GM12878 (cell line): ENCODE measurements at regions not wholly inside any gene's neighbourhood (a gene's known extent, or its start where the extent isn't known, plus 50 kb on each side); places are given as distances from the start of the nearest gene placed in this dataset.

Experiments
- ATAC-seq: fragments of 200-7000 bp; cut with Tn5 transposase; 3 replicates; pipeline ENCODE4 v1.9.1; 2020; ENCODE audit warnings: mild to moderate bottlenecking, moderate library complexity
- BruUV-seq: library from RNA; stranded (reverse); fragments of 400-500 nt; replicated peaks from 2 replicates; lab custom pipeline; 2021; lab: Mats Ljungman, UMichigan
- CTCF ChIA-PET: fragments of 300-600 bp; sonication (Branson Sonifier 250); formaldehyde crosslinking; extraction: SDS; loops from one replicate; lab custom pipeline; 2021; ENCODE audit warnings: inconsistent platforms; lab: Yijun Ruan, JAX
- POLR2A ChIA-PET: fragments of 350-600 bp; formaldehyde crosslinking; extraction: SDS; loops from one replicate; lab custom pipeline; 2021; ENCODE audit warnings: inconsistent platforms; lab: Charles Lee
- RAD21 ChIA-PET: fragments of 300-600 bp; sonication (Branson Sonifier 250); formaldehyde crosslinking; loops from one replicate; lab custom pipeline; 2023; ENCODE audit warnings: antibody characterized with exemption; ENCODE audit not compliant: unreplicated experiment; lab: Charles Lee
- SMC1A ChIA-PET: fragments of 300-600 bp; sonication (Branson Sonifier 250); formaldehyde crosslinking; loops from one replicate; lab custom pipeline; 2023; ENCODE audit not compliant: unreplicated experiment, uncharacterized antibody; lab: Charles Lee
- DNase-seq: peaks from one replicate; pipeline ENCODE4 v3.0.0-alpha.2; 2011; ENCODE audit warnings: low read depth, low spot score
- FAIRE-seq: peaks from 3 replicates; lab custom pipeline; 2011; peaks lifted over from hg19 to GRCh38; lab: Jason Lieb, UNC
- H2AFZ ChIP-seq: 2 replicates; pipeline ENCODE4 v1.6.0; 2011; ENCODE audit warnings: low read depth, low read length, control low read depth; ENCODE audit not compliant: control insufficient read depth
- H3K27ac ChIP-seq: 2 replicates; pipeline ENCODE4 v1.5.1; 2011; ENCODE audit warnings: control low read depth; ENCODE audit not compliant: control insufficient read depth, insufficient read depth
- H3K27me3 ChIP-seq, 2 experiments: replicated peaks in 1 of 2; 2 replicates each; pipeline versions ENCODE4 v1.6.0 to v1.6.1; 2011; ENCODE audit warnings: low read length in 1 of 2; ENCODE audit not compliant: control insufficient read depth in 2 of 2, insufficient read depth in 2 of 2
- H3K36me3 ChIP-seq, 2 experiments: 2 replicates each; pipeline ENCODE4 v1.5.1; 2011; ENCODE audit warnings: low read length in 1 of 2; ENCODE audit not compliant: control insufficient read depth in 2 of 2, insufficient read depth in 2 of 2
- H3K4me1 ChIP-seq: 2 replicates; pipeline ENCODE4 v1.6.1; 2011; ENCODE audit warnings: mild to moderate bottlenecking, low read length, moderate library complexity, mixed read lengths; ENCODE audit not compliant: control insufficient read depth, insufficient read depth
- H3K4me2 ChIP-seq: 2 replicates; pipeline ENCODE4 v1.6.0; 2011; ENCODE audit warnings: control low read depth; ENCODE audit not compliant: control insufficient read depth, insufficient read depth
- H3K4me3 ChIP-seq: fragments of 200-600 bp; sonication (generic); 2 replicates; pipeline ENCODE4 v1.5.1; 2016
- H3K79me2 ChIP-seq: 2 replicates; pipeline ENCODE4 v1.6.0; 2011; ENCODE audit warnings: low read length; ENCODE audit not compliant: control insufficient read depth, insufficient read depth
- H3K9ac ChIP-seq: 2 replicates; pipeline ENCODE4 v1.8.0; 2011; ENCODE audit warnings: low read length, control low read depth, mixed read lengths; ENCODE audit not compliant: control insufficient read depth, insufficient read depth
- H3K9me3 ChIP-seq: replicated peaks from 3 replicates; pipeline ENCODE4 v1.5.1; 2011; ENCODE audit warnings: mild to moderate bottlenecking, low read length; ENCODE audit not compliant: control insufficient read depth, insufficient read depth
- H4K20me1 ChIP-seq: 2 replicates; pipeline ENCODE4 v1.6.0; 2011; ENCODE audit not compliant: control insufficient read depth, insufficient read depth
- BCL11A ChIP-seq: IDR thresholded peaks from 2 replicates; pipeline ENCODE4 v1.6.1; 2011; ENCODE audit warnings: low read depth, low read length
- BRCA1 ChIP-seq: IDR thresholded peaks from 2 replicates; pipeline ENCODE4 v1.6.1; 2011; ENCODE audit warnings: low read depth, low read length, improper control_type of control experiment
- CHD4 ChIP-seq: fragments of 200-600 bp; sonication (generic); IDR thresholded peaks from 2 replicates; pipeline ENCODE4 v1.6.1; 2016; ENCODE audit warnings: mild to moderate bottlenecking
- E4F1 ChIP-seq: fragments of 450-650 bp; IDR thresholded peaks from 2 replicates; pipeline ENCODE4 v1.6.1; 2018; ENCODE audit warnings: borderline replicate concordance, mild to moderate bottlenecking; ENCODE audit not compliant: partially characterized antibody
- EP300 ChIP-seq, 2 experiments: fragments of 150-350 bp in 1 of 2; IDR thresholded peaks; 2 replicates each; pipeline ENCODE4 v1.6.1; 2011 to 2012; ENCODE audit warnings: low read depth in 2 of 2, low read length in 2 of 2, borderline replicate concordance in 1 of 2, improper control_type of control experiment in 1 of 2, inconsistent platforms in 1 of 2; ENCODE audit not compliant: control insufficient read depth in 1 of 2
- HDAC2 ChIP-seq: fragments of 200-600 bp; sonication (generic); IDR thresholded peaks from 2 replicates; pipeline ENCODE4 v1.6.1; 2017
- IKZF2 ChIP-seq, 2 experiments: fragments of 450-650 bp; IDR thresholded peaks; 2 replicates each; pipeline ENCODE4 v1.6.1; 2017; ENCODE audit warnings: mild to moderate bottlenecking in 2 of 2, moderate library complexity in 2 of 2
- IRF3 ChIP-seq: fragments of 450-650 bp; IDR thresholded peaks from 2 replicates; pipeline ENCODE4 v1.6.1; 2014; ENCODE audit warnings: mild to moderate bottlenecking
- KDM1A ChIP-seq: fragments of 200-600 bp; sonication (generic); IDR thresholded peaks from 2 replicates; pipeline ENCODE4 v1.6.1; 2016; ENCODE audit warnings: borderline replicate concordance
- NRF1 ChIP-seq: conservative IDR thresholded peaks from 2 replicates; pipeline ENCODE4 v1.6.1; 2011; ENCODE audit warnings: mild to moderate bottlenecking, low read depth, low read length, improper control_type of control experiment
- RAD21 ChIP-seq: IDR thresholded peaks from 2 replicates; pipeline ENCODE4 v1.6.1; 2011; ENCODE audit warnings: mild to moderate bottlenecking, low read depth, low read length, moderate library complexity; ENCODE audit not compliant: insufficient read depth
- RAD51 ChIP-seq: fragments of 450-650 bp; IDR thresholded peaks from 2 replicates; pipeline ENCODE4 v1.6.1; 2016; ENCODE audit warnings: moderate library complexity, mild to moderate bottlenecking, inconsistent platforms
- REST ChIP-seq: IDR thresholded peaks from 2 replicates; pipeline ENCODE4 v1.6.1; 2012; ENCODE audit warnings: mild to moderate bottlenecking, low read depth, low read length
- SUPT20H ChIP-seq: IDR thresholded peaks from 2 replicates; pipeline ENCODE4 v1.6.1; 2011; ENCODE audit warnings: low read depth, mild to moderate bottlenecking, low read length, moderate library complexity, borderline replicate concordance; ENCODE audit not compliant: control insufficient read depth
- SUZ12 ChIP-seq: fragments of 200-600 bp; sonication (generic); IDR thresholded peaks from one replicate; pipeline ENCODE4 v1.6.1; 2018; ENCODE audit warnings: antibody characterized with exemption, mild to moderate bottlenecking; ENCODE audit not compliant: unreplicated experiment
- TCF7 ChIP-seq: IDR thresholded peaks from 2 replicates; pipeline ENCODE4 v1.6.1; 2014; ENCODE audit warnings: antibody characterized with exemption, borderline replicate concordance
- USF2 ChIP-seq: IDR thresholded peaks from 2 replicates; pipeline ENCODE4 v1.6.1; 2011; ENCODE audit warnings: low read depth, low read length, improper control_type of control experiment, borderline replicate concordance
- YBX1 ChIP-seq: fragments of 450-650 bp; IDR thresholded peaks from 2 replicates; pipeline ENCODE4 v1.6.1; 2016; ENCODE audit warnings: antibody characterized with exemption
- ZNF384 ChIP-seq: IDR thresholded peaks from 2 replicates; pipeline ENCODE4 v1.6.1; 2012; ENCODE audit warnings: low read depth, mild to moderate bottlenecking, low read length, improper control_type of control experiment, borderline replicate concordance
- WGBS: methylation state at CpG from one replicate; pipeline ENCODE4 v1.1.6; 2016; ENCODE audit warnings: low lambda C conversion rate; ENCODE audit not compliant: insufficient replicate concordance, insufficient coverage; ENCODE audit errors: missing lambda C conversion rate; 5-methylcytosine and 5-hydroxymethylcytosine counted together
- in situ Hi-C: fragments of 300-500 bp; cut with MboI; formaldehyde crosslinking; loops from 9 replicates; pipeline ENCODE4 v1.14.3; 2018; ENCODE audit warnings: mixed read lengths
- intact Hi-C: fragments of 100-400 bp; cut with micrococcal nuclease; formaldehyde crosslinking; loops from one replicate; pipeline ENCODE4 v1.14.2; 2022; ENCODE audit not compliant: unreplicated experiment

- ChIA-PET RAD21 (no interaction called here), POLR2A (no interaction called here), SMC1A (no interaction called here), CTCF (no interaction called here)
- 0% methylated on average over 1 of the region's 1 CpG for WGBS
- no peak for ATAC-seq
- H3K4me3 ChIP-seq, result no peak overlapping the region
- H3K27me3 ChIP-seq, result no peaks in the 10 kb centered on the region
- no peak for FAIRE-seq
- H3K4me2 ChIP-seq, result no peak overlapping the region
- DNase-seq, result no peak
- no TSS peak for BruUV-seq
- H3K9me3 ChIP-seq, result no peaks in the 10 kb centered on the region
- no peaks in the 10 kb centered on the region for H3K36me3 ChIP-seq
- no peak overlapping the region for H3K27ac ChIP-seq
- intact Hi-C loops, result no loop called here
- no peaks in the 10 kb centered on the region for H3K79me2 ChIP-seq
- H4K20me1 ChIP-seq, result no peaks in the 10 kb centered on the region
- no peak overlapping the region for H3K9ac ChIP-seq
- no peaks in the 10 kb centered on the region for H3K4me1 ChIP-seq
- no peak overlapping the region for H2AFZ ChIP-seq
- in situ Hi-C loops, result no loop called here
- TF ChIP-seq YBX1 (no peak), HDAC2 (no peak), CHD4 (no peak), E4F1 (no peak), SUPT20H (no peak), BRCA1 (no peak), USF2 (no peak), BCL11A (no peak), REST (no peak), RAD51 (no peak), KDM1A (no peak), EP300 (IDR thresholded peaks at IDR 0.05; ENCODE audit: borderline replicate concordance in 1 of 2, control insufficient read depth in 1 of 2, low read depth in 2 of 2, low read length in 2 of 2) (no peak), SUZ12 (no peak), IRF3 (no peak), RAD21 (no peak), TCF7 (no peak), ZNF384 (no peak), IKZF2 (IDR thresholded peaks at IDR 0.05) (no peak), NRF1 (no peak)
Observed at GRCh38 chr16:65353183-65353582, 231.3 kb upstream of the CDH11 start.
